Mesendoderm (in vitro differentiated cells): ENCODE measurements at regions not wholly inside any gene's neighbourhood (a gene's known extent, or its start where the extent isn't known, plus 50 kb on each side); places are given as distances from the start of the nearest gene placed in this dataset.

Experiments used
- DNase-seq: peaks from one replicate; pipeline ENCODE4 v3.0.0; 2013
- H2AK5ac ChIP-seq: 2 replicates; pipeline ENCODE4 v1.6.1; 2013; ENCODE audit warnings: low read length, inconsistent platforms
- H2BK120ac ChIP-seq: 2 replicates; pipeline ENCODE4 v1.6.1; 2013; ENCODE audit warnings: low read depth, mild to moderate bottlenecking, low read length, moderate library complexity, mixed read lengths
- H2BK15ac ChIP-seq: replicated peaks from 2 replicates; pipeline ENCODE4 v1.6.1; 2013; ENCODE audit warnings: low read depth, mild to moderate bottlenecking, moderate library complexity
- H2BK5ac ChIP-seq: 2 replicates; pipeline ENCODE4 v1.6.1; 2013; ENCODE audit warnings: low read length, inconsistent platforms
- H3K18ac ChIP-seq: 2 replicates; pipeline ENCODE4 v1.6.1; 2013; ENCODE audit warnings: mild to moderate bottlenecking, low read length, mixed read lengths
- H3K23ac ChIP-seq: one replicate; pipeline ENCODE4 v1.6.1; 2013; ENCODE audit warnings: low read length
- H3K27ac ChIP-seq: 2 replicates; pipeline ENCODE4 v1.5.1; 2013; ENCODE audit warnings: low read depth, mild to moderate bottlenecking, inconsistent platforms, low read length, moderate library complexity
- H3K27me3 ChIP-seq: 2 replicates; pipeline ENCODE4 v1.6.1; 2013; ENCODE audit warnings: low read length, control low read depth, mild to moderate bottlenecking, inconsistent platforms; ENCODE audit not compliant: insufficient read depth, poor library complexity
- H3K36me3 ChIP-seq: 2 replicates; pipeline ENCODE4 v1.6.1; 2013; ENCODE audit warnings: low read length, inconsistent platforms; ENCODE audit not compliant: control insufficient read depth, insufficient read depth
- H3K4ac ChIP-seq: one replicate; pipeline ENCODE4 v1.6.1; 2013; ENCODE audit warnings: low read depth, mild to moderate bottlenecking, low read length, moderate library complexity
- H3K4me1 ChIP-seq: 2 replicates; pipeline ENCODE4 v1.6.1; 2013; ENCODE audit warnings: low read depth, low read length, inconsistent platforms; ENCODE audit not compliant: control insufficient read depth
- H3K4me2 ChIP-seq: 2 replicates; pipeline ENCODE4 v1.6.1; 2013; ENCODE audit warnings: low read length
- H3K4me3 ChIP-seq: 2 replicates; pipeline ENCODE4 v1.5.1; 2013; ENCODE audit warnings: mild to moderate bottlenecking, low read length
- H3K56ac ChIP-seq: one replicate; pipeline ENCODE4 v1.6.1; 2013; ENCODE audit warnings: low read length
- H3K79me1 ChIP-seq: 2 replicates; pipeline ENCODE4 v1.6.1; 2013; ENCODE audit warnings: low read length, inconsistent platforms
- H3K79me2 ChIP-seq: 2 replicates; pipeline ENCODE4 v1.6.1; 2013; ENCODE audit warnings: mild to moderate bottlenecking, low read length; ENCODE audit not compliant: control insufficient read depth, insufficient read depth
- H3K9ac ChIP-seq: 2 replicates; pipeline ENCODE4 v1.6.1; 2013; ENCODE audit warnings: low read length, inconsistent platforms
- H4K5ac ChIP-seq: one replicate; pipeline ENCODE4 v1.6.1; 2013; ENCODE audit warnings: low read length
- H4K8ac ChIP-seq: one replicate; pipeline ENCODE4 v1.6.1; 2013; ENCODE audit warnings: low read depth, mild to moderate bottlenecking, control low read depth, low read length, moderate library complexity
- WGBS: extraction: QIAGEN DNeasy Blood & Tissue Kit; methylation state at CpG from one replicate; pipeline ENCODE4 v1.1.7; 2013; ENCODE audit warnings: low lambda C conversion rate, missing lambda C conversion rate; ENCODE audit not compliant: insufficient coverage; ENCODE audit errors: extremely low coverage; 5-methylcytosine and 5-hydroxymethylcytosine counted together

DNA sequence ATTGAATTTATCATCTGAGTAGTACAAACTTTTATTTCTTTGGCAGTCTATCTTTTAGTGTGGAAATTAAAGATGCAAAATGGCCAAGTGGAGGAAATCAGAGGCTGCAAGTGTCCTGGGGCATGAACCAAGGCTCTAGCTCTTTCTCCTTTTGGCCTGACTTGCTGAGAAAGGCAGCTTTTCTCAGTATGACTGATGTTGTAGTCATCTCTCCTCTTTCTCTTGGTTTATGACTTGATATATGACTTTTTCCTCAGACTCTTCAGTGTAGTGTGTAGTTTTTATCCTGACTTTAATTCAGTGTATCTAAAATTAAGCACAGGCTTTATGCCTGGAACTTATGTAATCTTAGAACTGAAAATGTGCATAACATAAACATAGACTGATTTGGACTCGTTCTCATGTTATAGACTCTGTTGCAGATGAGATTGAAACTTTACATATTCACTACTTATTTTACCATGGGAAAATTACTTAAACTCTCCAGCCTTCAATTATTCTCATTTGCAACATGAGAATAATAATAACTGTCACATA, 65.7 kb downstream of the SLITRK5 start:
- no peak overlapping the region for H2BK120ac ChIP-seq
- no peak overlapping the region for H4K8ac ChIP-seq
- no peak overlapping the region for H2BK15ac ChIP-seq
- H3K23ac ChIP-seq, result no peak overlapping the region
- no peak overlapping the region for H3K27ac ChIP-seq
- no peaks in the 10 kb centered on the region for H3K79me2 ChIP-seq
- H4K5ac ChIP-seq, result no peak overlapping the region
- H3K9ac ChIP-seq, result no peak overlapping the region
- no peak overlapping the region for H3K4me2 ChIP-seq
- no peak overlapping the region for H3K18ac ChIP-seq
- no peaks in the 10 kb centered on the region for H3K79me1 ChIP-seq
- no peak overlapping the region for H3K56ac ChIP-seq
- no peaks in the 10 kb centered on the region for H3K27me3 ChIP-seq
- no peak overlapping the region for H2BK5ac ChIP-seq
- H3K4ac ChIP-seq, result no peak overlapping the region
- no peak for DNase-seq
- no peak overlapping the region for H3K4me3 ChIP-seq
- no CpG with 5 or more reads among the region's 1 CpG for WGBS
- no peaks in the 10 kb centered on the region for H3K4me1 ChIP-seq
- no peak overlapping the region for H2AK5ac ChIP-seq
- H3K36me3 ChIP-seq, result no peaks in the 10 kb centered on the region

GRCh38 chr13:87754097-87754496, 82.9 kb downstream of the SLITRK5 start:
- no peak overlapping the region for H4K5ac ChIP-seq

GRCh38 chr13:87769445-87769844, 98.3 kb downstream of the SLITRK5 start:
- Histone ChIP-seq H3K36me3 (no peaks in the 10 kb centered on the region), H3K79me2 (no peaks in the 10 kb centered on the region), H2AK5ac (no peak overlapping the region), H2BK15ac (no peak overlapping the region), H3K23ac (no peak overlapping the region), H3K4me3 (no peak overlapping the region), H3K4ac (no peak overlapping the region), H3K4me2 (no peak overlapping the region), H3K79me1 (no peaks in the 10 kb centered on the region), H2BK120ac (no peak overlapping the region), H3K27me3 (no peaks in the 10 kb centered on the region), H3K27ac (no peak overlapping the region), H3K9ac (no peak overlapping the region), H4K5ac (no peak overlapping the region), H2BK5ac (no peak overlapping the region), H4K8ac (no peak overlapping the region), H3K18ac (no peak overlapping the region), H3K56ac (no peak overlapping the region), H3K4me1 (no peaks in the 10 kb centered on the region)
- DNase-seq, result peak; percentile 3
- no CpG with 5 or more reads among the region's 4 CpGs for WGBS

More at GRCh38 chr13:87754097-87754496, 82.9 kb downstream of the SLITRK5 start:
- Histone ChIP-seq H4K8ac (no peak overlapping the region), H2BK15ac (no peak overlapping the region), H3K4ac (no peak overlapping the region), H3K4me2 (no peak overlapping the region), H2AK5ac (no peak overlapping the region), H3K79me2 (no peaks in the 10 kb centered on the region), H2BK120ac (no peak overlapping the region), H3K9ac (no peak overlapping the region), H2BK5ac (no peak overlapping the region), H3K27me3 (no peaks in the 10 kb centered on the region), H3K4me1 (no peaks in the 10 kb centered on the region), H3K56ac (no peak overlapping the region), H3K4me3 (no peak overlapping the region), H3K23ac (no peak overlapping the region), H3K18ac (no peak overlapping the region), H3K27ac (no peak overlapping the region), H3K36me3 (no peaks in the 10 kb centered on the region), H3K79me1 (no peaks in the 10 kb centered on the region)
- no peak for DNase-seq
- WGBS, result no CpG with 5 or more reads among the region's 1 CpG

- no peaks in the 10 kb centered on the region for H3K4me1 ChIP-seq
- H3K27me3 ChIP-seq, result no peaks in the 10 kb centered on the region
- H3K23ac ChIP-seq, result no peak overlapping the region
- no peak overlapping the region for H2AK5ac ChIP-seq
- H2BK5ac ChIP-seq, result no peak overlapping the region
- H3K9ac ChIP-seq, result no peak overlapping the region
- no peaks in the 10 kb centered on the region for H3K79me2 ChIP-seq
- H3K4me3 ChIP-seq, result no peak overlapping the region
- H3K4ac ChIP-seq, result no peak overlapping the region
- no peak overlapping the region for H3K56ac ChIP-seq
- H3K4me2 ChIP-seq, result no peak overlapping the region
- no peaks in the 10 kb centered on the region for H3K79me1 ChIP-seq
- H3K36me3 ChIP-seq, result no peaks in the 10 kb centered on the region
- no peak overlapping the region for H3K18ac ChIP-seq
- no peak overlapping the region for H3K27ac ChIP-seq
- no peak overlapping the region for H2BK15ac ChIP-seq
- WGBS, result no CpG with 5 or more reads among the region's 3 CpGs
- no peak overlapping the region for H2BK120ac ChIP-seq
- no peak overlapping the region for H4K8ac ChIP-seq
- DNase-seq, result peak; percentile 49
- no peak overlapping the region for H4K5ac ChIP-seq
Observed at GRCh38 chr13:87777387-87777786, 106.2 kb downstream of the SLITRK5 start.

DNA sequence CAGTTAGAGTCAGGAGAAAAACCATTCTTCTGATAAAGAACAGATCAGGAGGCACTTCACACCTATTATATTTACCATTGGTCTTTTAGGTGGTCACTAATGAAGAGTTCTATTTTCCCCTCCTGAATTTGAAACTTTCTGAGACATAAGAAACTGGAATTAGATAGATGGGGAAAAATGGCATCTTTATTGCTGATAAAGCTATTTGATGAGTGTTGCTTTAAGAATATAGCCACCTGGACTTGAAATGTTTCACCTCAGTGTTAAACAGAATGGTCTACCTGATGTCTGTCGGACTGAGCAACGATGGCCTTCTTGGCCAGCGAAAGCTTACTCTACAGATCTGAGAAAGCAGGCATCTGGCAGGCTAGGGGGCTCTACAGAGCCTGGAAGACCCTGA, 107.0 kb downstream of the SLITRK5 start:
- no peak overlapping the region for H2AK5ac ChIP-seq

DNA sequence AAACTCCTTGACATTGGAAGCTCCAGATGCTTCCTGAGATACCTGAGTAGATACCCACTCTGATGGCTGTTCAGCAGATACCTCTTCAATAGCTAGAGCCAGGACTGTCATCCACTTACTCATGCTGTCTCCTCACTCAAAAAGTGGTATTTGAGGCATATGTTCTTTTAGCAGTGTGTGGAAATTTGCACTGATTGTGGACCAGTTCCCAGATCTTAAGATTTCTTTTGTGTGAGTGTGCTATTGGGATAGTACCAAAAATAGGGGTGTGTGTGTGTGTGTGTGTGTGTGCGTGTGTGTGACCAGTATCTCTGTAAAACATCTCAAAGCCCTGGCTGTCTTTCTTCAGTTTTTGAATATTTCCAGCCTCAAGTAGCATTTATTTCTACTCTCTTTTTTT, 108.3 kb downstream of the SLITRK5 start:
- Histone ChIP-seq H4K8ac (no peak overlapping the region), H3K23ac (no peak overlapping the region), H3K79me2 (no peaks in the 10 kb centered on the region), H2AK5ac (no peak overlapping the region), H3K9ac (no peak overlapping the region), H3K79me1 (no peaks in the 10 kb centered on the region), H3K4me3 (no peak overlapping the region), H2BK15ac (no peak overlapping the region), H3K56ac (no peak overlapping the region), H2BK5ac (no peak overlapping the region), H3K4me2 (no peak overlapping the region), H3K36me3 (no peaks in the 10 kb centered on the region), H2BK120ac (no peak overlapping the region), H4K5ac (no peak overlapping the region), H3K27me3 (no peaks in the 10 kb centered on the region), H3K27ac (no peak overlapping the region), H3K18ac (no peak overlapping the region), H3K4ac (no peak overlapping the region), H3K4me1 (no peaks in the 10 kb centered on the region)
- WGBS, result no CpG with 5 or more reads among the region's 1 CpG
- DNase-seq, result no peak

More for the DNA sequence above, 107.0 kb downstream of the SLITRK5 start:
- Histone ChIP-seq H2BK5ac (no peak overlapping the region), H2BK120ac (no peak overlapping the region), H4K5ac (no peak overlapping the region), H3K23ac (no peak overlapping the region), H3K4me1 (no peaks in the 10 kb centered on the region), H3K79me2 (no peaks in the 10 kb centered on the region), H3K4ac (no peak overlapping the region), H2BK15ac (no peak overlapping the region), H3K79me1 (no peaks in the 10 kb centered on the region), H3K27ac (no peak overlapping the region), H3K56ac (no peak overlapping the region), H3K27me3 (no peaks in the 10 kb centered on the region), H3K4me3 (no peak overlapping the region), H3K36me3 (no peaks in the 10 kb centered on the region), H3K18ac (no peak overlapping the region), H4K8ac (no peak overlapping the region), H3K4me2 (no peak overlapping the region), H3K9ac (no peak overlapping the region)
- no peak for DNase-seq
- WGBS, result no CpG with 5 or more reads among the region's 3 CpGs
